H9 (cell line): ENCODE measurements at regions not wholly inside any gene's neighbourhood (a gene's known extent, or its start where the extent isn't known, plus 50 kb on each side); places are given as distances from the start of the nearest gene placed in this dataset.

Experiments
- DNase-seq: peaks from one replicate; pipeline ENCODE4 v3.0.0-alpha.2; 2017
- H2AFZ ChIP-seq: one replicate; pipeline ENCODE4 v1.6.1; 2013; ENCODE audit warnings: mild to moderate bottlenecking, low read length, control low read depth, moderate library complexity
- H2AK5ac ChIP-seq: 2 replicates; pipeline ENCODE4 v1.6.1; 2013; ENCODE audit warnings: low read length, control low read depth, mixed read lengths; ENCODE audit not compliant: insufficient read length
- H2BK120ac ChIP-seq: one replicate; pipeline ENCODE4 v1.6.1; 2013; ENCODE audit warnings: low read depth, mild to moderate bottlenecking, low read length, control low read depth, inconsistent platforms; ENCODE audit not compliant: poor library complexity, severe bottlenecking
- H2BK12ac ChIP-seq: 2 replicates; pipeline ENCODE4 v1.6.1; 2013; ENCODE audit warnings: low read length, control low read depth, mixed read lengths, low read depth; ENCODE audit not compliant: insufficient read length
- H2BK15ac ChIP-seq: 2 replicates; pipeline ENCODE4 v1.6.1; 2013; ENCODE audit warnings: low read depth, low read length, control low read depth
- H2BK20ac ChIP-seq: one replicate; pipeline ENCODE4 v1.6.1; 2013; ENCODE audit warnings: low read depth, mild to moderate bottlenecking, low read length, control low read depth, inconsistent platforms; ENCODE audit not compliant: poor library complexity, severe bottlenecking
- H2BK5ac ChIP-seq: 2 replicates; pipeline ENCODE4 v1.6.1; 2013; ENCODE audit warnings: low read length, control low read depth, mixed read lengths; ENCODE audit not compliant: insufficient read length
- H3K14ac ChIP-seq: 2 replicates; pipeline ENCODE4 v1.6.1; 2013; ENCODE audit warnings: low read length, control low read depth; ENCODE audit not compliant: insufficient read depth
- H3K18ac ChIP-seq: 2 replicates; pipeline ENCODE4 v1.6.1; 2013; ENCODE audit warnings: low read depth, mild to moderate bottlenecking, mixed read lengths, low read length, control low read depth; ENCODE audit not compliant: insufficient read length
- H3K23ac ChIP-seq: 2 replicates; pipeline ENCODE4 v1.6.1; 2013; ENCODE audit warnings: low read length, control low read depth, mixed read lengths, low read depth; ENCODE audit not compliant: insufficient read length
- H3K23me2 ChIP-seq: 2 replicates; pipeline ENCODE4 v1.6.1; 2013; ENCODE audit warnings: low read depth, mild to moderate bottlenecking, mixed read lengths, low read length, control low read depth; ENCODE audit not compliant: insufficient read length, poor library complexity, severe bottlenecking
- H3K27ac ChIP-seq: 2 replicates; pipeline ENCODE4 v1.5.1; 2013; ENCODE audit warnings: low read length, control low read depth, mixed read lengths, low read depth; ENCODE audit not compliant: insufficient read length
- H3K27me3 ChIP-seq: 2 replicates; pipeline ENCODE4 v1.6.1; 2013; ENCODE audit warnings: low read length, control low read depth, inconsistent platforms; ENCODE audit not compliant: insufficient read depth
- H3K4ac ChIP-seq: 2 replicates; pipeline ENCODE4 v1.6.1; 2013; ENCODE audit warnings: low read depth, mild to moderate bottlenecking, control low read depth, inconsistent platforms, low read length, moderate library complexity
- H3K4me1 ChIP-seq: 2 replicates; pipeline ENCODE4 v1.6.1; 2013; ENCODE audit warnings: low read length, control low read depth, inconsistent platforms; ENCODE audit not compliant: insufficient read depth
- H3K4me2 ChIP-seq: 2 replicates; pipeline ENCODE4 v1.6.1; 2013; ENCODE audit warnings: low read length, control low read depth, mixed read lengths; ENCODE audit not compliant: insufficient read length, insufficient read depth
- H3K56ac ChIP-seq: 2 replicates; pipeline ENCODE4 v1.6.1; 2013; ENCODE audit warnings: low read depth, mild to moderate bottlenecking, mixed read lengths, low read length, control low read depth; ENCODE audit not compliant: insufficient read length
- H3K79me1 ChIP-seq: 2 replicates; pipeline ENCODE4 v1.6.1; 2013; ENCODE audit warnings: low read depth, mild to moderate bottlenecking, moderate library complexity, low read length, control low read depth, inconsistent platforms; ENCODE audit not compliant: insufficient read depth, poor library complexity, severe bottlenecking
- H3K79me2 ChIP-seq: 2 replicates; pipeline ENCODE4 v1.6.1; 2013; ENCODE audit warnings: low read length, control low read depth, inconsistent platforms; ENCODE audit not compliant: insufficient read depth
- H3K9ac ChIP-seq: 2 replicates; pipeline ENCODE4 v1.6.1; 2013; ENCODE audit warnings: low read length, control low read depth, mixed read lengths; ENCODE audit not compliant: insufficient read length; ENCODE audit errors: extremely low read depth
- H3K9me3 ChIP-seq: one replicate; pipeline ENCODE4 v1.6.1; 2013; ENCODE audit warnings: low read depth, low read length, inconsistent platforms; ENCODE audit not compliant: control insufficient read depth
- H3T11ph ChIP-seq: one replicate; pipeline ENCODE4 v1.6.1; 2013; ENCODE audit warnings: mild to moderate bottlenecking, low read length, control low read depth, inconsistent platforms
- H4K20me1 ChIP-seq: one replicate; pipeline ENCODE4 v1.6.1; 2013; ENCODE audit not compliant: control insufficient read depth, insufficient read length, insufficient read depth
- H4K5ac ChIP-seq: 2 replicates; pipeline ENCODE4 v1.6.1; 2013; ENCODE audit warnings: low read depth, mild to moderate bottlenecking, mixed read lengths, low read length, control low read depth; ENCODE audit not compliant: insufficient read length
- H4K8ac ChIP-seq: replicated peaks from 2 replicates; pipeline ENCODE4 v1.6.1; 2013; ENCODE audit warnings: low read length, control low read depth, mixed read lengths, low read depth; ENCODE audit not compliant: insufficient read length
- H4K91ac ChIP-seq: 2 replicates; pipeline ENCODE4 v1.6.1; 2013; ENCODE audit warnings: low read depth, mild to moderate bottlenecking, moderate library complexity, mixed read lengths, low read length, control low read depth; ENCODE audit not compliant: insufficient read length
- H3K27ac Mint-ChIP-seq, 3 experiments: 2 replicates in 2 of 3; 3 replicates in 1 of 3; pipeline ENCODE4 v1.8.0; 2020 to 2021; ENCODE audit warnings: mixed read lengths in 3 of 3, mild to moderate bottlenecking in 1 of 3, moderate library complexity in 1 of 3
- H3K27me3 Mint-ChIP-seq: 2 replicates; pipeline ENCODE4 v1.8.0; 2021; ENCODE audit warnings: low read depth, mild to moderate bottlenecking, moderate library complexity, mixed read lengths
- H3K36me3 Mint-ChIP-seq, 3 experiments: 2 replicates in 2 of 3; 3 replicates in 1 of 3; pipeline ENCODE4 v1.8.0; 2020 to 2021; ENCODE audit warnings: low read depth in 3 of 3, mixed read lengths in 3 of 3; ENCODE audit not compliant: insufficient read depth in 1 of 3
- H3K4me1 Mint-ChIP-seq, 2 experiments: 2 replicates each; pipeline ENCODE4 v1.8.0; 2020; ENCODE audit warnings: mixed read lengths in 2 of 2
- H3K4me3 Mint-ChIP-seq, 2 experiments: 2 replicates in 1 of 2; 3 replicates in 1 of 2; pipeline ENCODE4 v1.8.0; 2020 to 2021; ENCODE audit warnings: mild to moderate bottlenecking in 2 of 2, mixed read lengths in 2 of 2, moderate library complexity in 1 of 2
- H3K9me3 Mint-ChIP-seq, 2 experiments: 2 replicates in 1 of 2; 3 replicates in 1 of 2; pipeline ENCODE4 v1.8.0; 2020; ENCODE audit warnings: mild to moderate bottlenecking in 2 of 2, mixed read lengths in 2 of 2, moderate library complexity in 1 of 2
- WGBS: extraction: QIAGEN DNeasy Blood & Tissue Kit; methylation state at CpG from one replicate; pipeline ENCODE4 v1.1.7; 2013; ENCODE audit warnings: missing lambda C conversion rate, low lambda C conversion rate, mixed read lengths; ENCODE audit not compliant: insufficient read length; ENCODE audit errors: extremely low coverage; 5-methylcytosine and 5-hydroxymethylcytosine counted together
- TF ChIP-seq, protein P1 (sequence below): fragments of 200-600 bp; sonication (generic); conservative IDR thresholded peaks from 3 replicates; pipeline ENCODE4 v1.8.0; 2021; ENCODE audit warnings: antibody characterized with exemption, mild to moderate bottlenecking

DNA sequence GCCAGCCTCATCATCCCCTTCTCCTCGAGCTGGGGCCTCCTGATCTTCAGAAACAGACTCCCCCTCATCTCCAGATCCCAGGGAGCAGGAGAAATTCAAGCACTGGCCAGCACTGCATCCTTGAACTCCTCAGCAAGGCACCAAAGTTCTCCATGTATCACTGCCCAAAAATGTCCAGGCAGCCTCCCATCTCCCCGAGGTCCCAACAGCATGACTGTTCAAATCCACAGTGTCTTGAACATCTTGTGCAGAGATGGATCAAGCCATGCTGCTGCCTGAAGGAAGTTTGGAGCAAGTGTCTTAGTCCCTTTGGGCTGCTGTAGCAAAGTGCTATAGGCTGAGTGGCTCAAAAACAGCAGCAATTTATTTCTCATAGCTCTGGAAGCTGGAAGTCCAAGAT lies 115.5 kb upstream of the GALNT17 start:
- H2BK5ac ChIP-seq = no peak overlapping the region
- H3K23ac ChIP-seq = no peak overlapping the region
- no peaks in the 10 kb centered on the region for H3K9me3 ChIP-seq
- H2BK20ac ChIP-seq = no peak overlapping the region
- no peak overlapping the region for H4K91ac ChIP-seq
- H4K8ac ChIP-seq = no peak overlapping the region
- H3K4me1 Mint-ChIP-seq = 0 out of 4 replicates have a peak, but pooled peaks cover 4 to 5% of the 10 kb centered on the region in 2 experiments
- no peaks in the 10 kb centered on the region for H3K27me3 ChIP-seq
- H3K36me3 Mint-ChIP-seq = no peaks in the 10 kb centered on the region
- H2BK120ac ChIP-seq = no peak overlapping the region
- no peaks in the 10 kb centered on the region; a peak in 1 of 5 replicates for H3K9me3 Mint-ChIP-seq
- H3K27me3 Mint-ChIP-seq = peaks cover 3% of the 10 kb centered on the region
- no peaks in the 10 kb centered on the region for H3K79me1 ChIP-seq
- H2AFZ ChIP-seq = no peak overlapping the region
- no peak for DNase-seq
- no CpG with 5 or more reads among the region's 2 CpGs for WGBS
- H3K79me2 ChIP-seq = no peaks in the 10 kb centered on the region
- no peak overlapping the region for H3T11ph ChIP-seq
- no peak overlapping the region for H3K4me3 Mint-ChIP-seq
- no peak overlapping the region for H3K9ac ChIP-seq
- no peak overlapping the region for H2AK5ac ChIP-seq
- no peak overlapping the region for H2BK12ac ChIP-seq
- no peak overlapping the region for H3K56ac ChIP-seq
- H3K23me2 ChIP-seq = no peaks in the 10 kb centered on the region
- TF ChIP-seq, protein P1, sequence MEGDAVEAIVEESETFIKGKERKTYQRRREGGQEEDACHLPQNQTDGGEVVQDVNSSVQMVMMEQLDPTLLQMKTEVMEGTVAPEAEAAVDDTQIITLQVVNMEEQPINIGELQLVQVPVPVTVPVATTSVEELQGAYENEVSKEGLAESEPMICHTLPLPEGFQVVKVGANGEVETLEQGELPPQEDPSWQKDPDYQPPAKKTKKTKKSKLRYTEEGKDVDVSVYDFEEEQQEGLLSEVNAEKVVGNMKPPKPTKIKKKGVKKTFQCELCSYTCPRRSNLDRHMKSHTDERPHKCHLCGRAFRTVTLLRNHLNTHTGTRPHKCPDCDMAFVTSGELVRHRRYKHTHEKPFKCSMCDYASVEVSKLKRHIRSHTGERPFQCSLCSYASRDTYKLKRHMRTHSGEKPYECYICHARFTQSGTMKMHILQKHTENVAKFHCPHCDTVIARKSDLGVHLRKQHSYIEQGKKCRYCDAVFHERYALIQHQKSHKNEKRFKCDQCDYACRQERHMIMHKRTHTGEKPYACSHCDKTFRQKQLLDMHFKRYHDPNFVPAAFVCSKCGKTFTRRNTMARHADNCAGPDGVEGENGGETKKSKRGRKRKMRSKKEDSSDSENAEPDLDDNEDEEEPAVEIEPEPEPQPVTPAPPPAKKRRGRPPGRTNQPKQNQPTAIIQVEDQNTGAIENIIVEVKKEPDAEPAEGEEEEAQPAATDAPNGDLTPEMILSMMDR = no peak
- H2BK15ac ChIP-seq = no peak overlapping the region
- no peaks in the 10 kb centered on the region for H4K20me1 ChIP-seq
- H3K4ac ChIP-seq = no peak overlapping the region
- no peak overlapping the region for H3K27ac ChIP-seq
- no peak overlapping the region for H3K18ac ChIP-seq
- H3K4me2 ChIP-seq = no peak overlapping the region
- no peak overlapping the region; a peak in 1 of 7 replicates for H3K27ac Mint-ChIP-seq
- H3K4me1 ChIP-seq = no peaks in the 10 kb centered on the region
- H4K5ac ChIP-seq = no peak overlapping the region
- no peak overlapping the region for H3K14ac ChIP-seq
